RWPE2 (cell line): ENCODE measurements at regions not wholly inside any gene's neighbourhood (a gene's known extent, or its start where the extent isn't known, plus 50 kb on each side); places are given as distances from the start of the nearest gene placed in this dataset.
A peak's percentile ranks its signal among the peaks of the same experiment; 100 is the strongest.

Source experiments
- ATAC-seq: fragments of 200-7000 bp; cut with Tn5 transposase; 3 replicates; pipeline ENCODE4 v1.9.1; 2021; ENCODE audit warnings: low read depth
- DNase-seq: peaks from one replicate; pipeline ENCODE4 v3.0.0-alpha.2; 2020; ENCODE audit warnings: low spot score
- H3K27ac ChIP-seq: fragments of 450-650 bp; 2 replicates; pipeline ENCODE4 v1.5.1; 2017; ENCODE audit warnings: mild to moderate bottlenecking; ENCODE audit not compliant: poor library complexity, severe bottlenecking
- H3K27me3 ChIP-seq: fragments of 250-450 bp; sonication (Bioruptor Pico); 2 replicates; pipeline ENCODE4 v1.5.1; 2021; ENCODE audit warnings: mild to moderate bottlenecking, moderate library complexity; ENCODE audit not compliant: insufficient read depth, poor library complexity, severe bottlenecking
- H3K36me3 ChIP-seq: fragments of 250-450 bp; sonication (Bioruptor Pico); 2 replicates; pipeline ENCODE4 v1.5.1; 2020; ENCODE audit warnings: low read depth, mild to moderate bottlenecking, moderate library complexity
- H3K4me1 ChIP-seq: fragments of 250-450 bp; sonication (Bioruptor Pico); 2 replicates; pipeline ENCODE4 v1.5.1; 2021; ENCODE audit warnings: mild to moderate bottlenecking, moderate library complexity; ENCODE audit not compliant: insufficient read depth, poor library complexity, severe bottlenecking
- H3K4me3 ChIP-seq: fragments of 250-450 bp; sonication (Bioruptor Pico); 2 replicates; pipeline ENCODE4 v1.5.1; 2021; ENCODE audit warnings: mild to moderate bottlenecking, moderate library complexity; ENCODE audit not compliant: severe bottlenecking
- H3K9me3 ChIP-seq: fragments of 250-450 bp; sonication (Bioruptor Pico); 2 replicates; pipeline ENCODE4 v1.5.1; 2021; ENCODE audit warnings: mild to moderate bottlenecking, moderate library complexity; ENCODE audit not compliant: severe bottlenecking
- TF ChIP-seq, protein P1 (sequence below): fragments of 450-650 bp; IDR thresholded peaks from one replicate; pipeline ENCODE4 v1.5.1; 2017; ENCODE audit warnings: mild to moderate bottlenecking, moderate library complexity; ENCODE audit not compliant: poor library complexity, severe bottlenecking

DNA sequence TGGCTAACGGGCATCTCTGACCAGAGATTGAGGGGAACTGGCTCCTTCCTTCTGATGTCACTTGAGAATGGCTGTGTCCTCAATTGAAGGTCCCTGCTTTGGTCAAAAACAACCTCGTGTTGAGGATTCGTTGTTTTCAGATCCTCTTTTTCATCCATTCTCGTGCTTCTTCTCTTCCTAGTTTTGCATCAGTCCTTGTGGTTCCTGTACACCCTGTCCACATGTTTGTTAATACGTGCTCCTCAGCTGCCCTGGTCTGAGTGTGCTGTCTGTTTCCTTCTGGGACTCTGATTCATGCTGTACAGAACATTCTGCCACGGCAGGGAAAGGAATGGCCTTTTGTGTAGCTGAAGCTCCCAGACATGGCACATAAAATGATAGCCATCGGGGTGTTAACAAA is 863.2 kb upstream of the GOT2 start:
- DNase-seq, result no peak
- no peak overlapping the region for H3K27ac ChIP-seq

DNA sequence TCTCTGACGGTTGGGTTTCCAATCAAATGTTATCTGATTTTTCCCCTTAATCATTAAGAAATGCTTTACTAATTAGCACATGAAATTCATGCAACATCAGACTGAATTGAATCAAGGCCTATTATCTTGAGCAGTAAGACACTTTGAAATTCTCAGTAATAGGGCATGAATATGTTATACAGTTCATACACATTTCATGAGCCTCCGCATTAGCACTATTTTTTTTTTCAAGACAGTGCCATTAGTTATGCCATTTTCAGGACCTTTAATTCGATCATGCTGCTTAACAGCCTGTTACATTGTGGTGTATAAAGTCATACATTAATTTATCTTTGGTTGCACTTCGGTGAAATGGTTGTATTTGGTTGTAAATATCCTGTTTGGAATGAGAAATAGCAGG is 862.6 kb upstream of the GOT2 start:
- no peak overlapping the region for H3K27ac ChIP-seq
- no peaks in the 10 kb centered on the region for H3K9me3 ChIP-seq
- TF ChIP-seq, protein P1, sequence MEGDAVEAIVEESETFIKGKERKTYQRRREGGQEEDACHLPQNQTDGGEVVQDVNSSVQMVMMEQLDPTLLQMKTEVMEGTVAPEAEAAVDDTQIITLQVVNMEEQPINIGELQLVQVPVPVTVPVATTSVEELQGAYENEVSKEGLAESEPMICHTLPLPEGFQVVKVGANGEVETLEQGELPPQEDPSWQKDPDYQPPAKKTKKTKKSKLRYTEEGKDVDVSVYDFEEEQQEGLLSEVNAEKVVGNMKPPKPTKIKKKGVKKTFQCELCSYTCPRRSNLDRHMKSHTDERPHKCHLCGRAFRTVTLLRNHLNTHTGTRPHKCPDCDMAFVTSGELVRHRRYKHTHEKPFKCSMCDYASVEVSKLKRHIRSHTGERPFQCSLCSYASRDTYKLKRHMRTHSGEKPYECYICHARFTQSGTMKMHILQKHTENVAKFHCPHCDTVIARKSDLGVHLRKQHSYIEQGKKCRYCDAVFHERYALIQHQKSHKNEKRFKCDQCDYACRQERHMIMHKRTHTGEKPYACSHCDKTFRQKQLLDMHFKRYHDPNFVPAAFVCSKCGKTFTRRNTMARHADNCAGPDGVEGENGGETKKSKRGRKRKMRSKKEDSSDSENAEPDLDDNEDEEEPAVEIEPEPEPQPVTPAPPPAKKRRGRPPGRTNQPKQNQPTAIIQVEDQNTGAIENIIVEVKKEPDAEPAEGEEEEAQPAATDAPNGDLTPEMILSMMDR, result no peak
- H3K4me3 ChIP-seq, result no peak overlapping the region
- peaks cover 10% of the 10 kb centered on the region for H3K4me1 ChIP-seq
- ATAC-seq, result no peak
- no peaks in the 10 kb centered on the region for H3K36me3 ChIP-seq
- DNase-seq, result no peak
- H3K27me3 ChIP-seq, result no peaks in the 10 kb centered on the region

More for the DNA sequence above, 863.2 kb upstream of the GOT2 start:
- Histone ChIP-seq H3K9me3 (no peaks in the 10 kb centered on the region), H3K4me3 (no peak overlapping the region), H3K27me3 (no peaks in the 10 kb centered on the region), H3K4me1 (peaks cover 10% of the 10 kb centered on the region), H3K36me3 (no peaks in the 10 kb centered on the region)
- TF ChIP-seq, protein P1, result no peak
- ATAC-seq, result no peak

DNA sequence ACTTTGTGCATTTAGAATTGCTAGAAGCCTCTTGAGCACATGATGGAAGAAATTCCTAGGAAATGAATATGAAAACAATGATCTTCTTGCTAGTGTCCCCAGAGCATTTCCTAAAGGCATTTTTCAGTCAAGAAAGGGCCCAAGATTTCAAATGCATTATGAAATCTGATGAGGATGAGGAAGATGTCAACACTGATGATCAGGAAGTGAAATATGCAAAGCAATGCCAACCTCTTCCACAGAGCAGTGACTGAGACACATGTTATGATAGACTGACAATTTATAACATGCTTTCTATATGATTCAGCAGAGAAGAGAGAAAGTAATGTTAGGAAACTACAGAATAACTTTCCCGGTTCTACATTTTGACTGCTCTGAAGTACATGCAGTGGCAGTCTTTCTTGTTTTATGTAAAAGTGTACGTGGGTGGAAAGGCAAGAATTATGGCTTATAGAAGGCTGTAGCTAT is 859.1 kb upstream of the GOT2 start:
- ATAC-seq (peak; percentile 94), DNase-seq (no peak)
- Histone ChIP-seq H3K4me1 (peaks cover 10% of the 10 kb centered on the region), H3K4me3 (no peak overlapping the region), H3K27me3 (no peaks in the 10 kb centered on the region), H3K9me3 (no peaks in the 10 kb centered on the region), H3K27ac (peak overlapping the region; percentile 51), H3K36me3 (no peaks in the 10 kb centered on the region)
- TF ChIP-seq, protein P1, result no peak

DNA sequence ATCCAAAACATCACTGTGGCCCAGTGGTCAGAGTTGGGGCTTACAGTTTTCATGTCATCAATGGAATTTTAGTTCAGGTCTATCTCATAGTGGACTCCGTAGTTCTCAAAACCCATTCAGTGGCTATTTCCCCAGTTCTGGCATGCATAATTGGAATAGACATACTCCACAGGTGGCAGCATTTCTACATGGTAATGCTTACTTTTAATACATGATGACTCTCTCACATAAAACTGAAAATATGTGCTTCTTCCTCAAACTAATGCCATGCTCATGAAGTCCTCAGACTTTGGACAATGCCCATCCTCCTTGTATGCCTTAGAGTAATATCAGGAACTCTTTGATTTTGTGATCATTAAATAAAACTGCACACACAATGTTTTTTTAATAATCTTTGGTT is 857.4 kb upstream of the GOT2 start:
- Histone ChIP-seq H3K4me1 (peaks cover 10% of the 10 kb centered on the region), H3K27ac (no peak overlapping the region), H3K36me3 (no peaks in the 10 kb centered on the region), H3K4me3 (no peak overlapping the region), H3K9me3 (no peaks in the 10 kb centered on the region), H3K27me3 (no peaks in the 10 kb centered on the region)
- no peak for DNase-seq
- ATAC-seq, result no peak
- TF ChIP-seq, protein P1, result no peak

DNA sequence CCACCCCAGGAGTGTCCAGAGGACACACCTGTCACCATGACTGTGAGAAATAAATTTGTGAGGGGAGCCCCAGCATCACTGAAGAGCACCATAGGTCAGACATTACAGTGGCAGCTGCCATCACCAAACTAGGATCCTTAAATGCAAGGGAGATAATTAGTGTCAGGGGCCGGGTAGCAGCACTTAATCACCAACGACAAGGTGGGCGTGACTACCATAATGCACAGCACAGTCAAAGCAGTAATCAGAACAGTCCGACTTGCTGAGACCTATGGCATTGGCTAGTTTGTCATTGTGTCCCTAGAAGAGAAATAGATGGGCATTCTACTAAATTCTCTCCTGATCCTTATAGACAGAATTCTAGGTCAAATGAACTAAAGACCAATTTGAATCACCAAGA is 856.7 kb upstream of the GOT2 start:
- no peak overlapping the region for H3K27ac ChIP-seq

More for the DNA sequence above, 856.7 kb upstream of the GOT2 start:
- Histone ChIP-seq H3K4me1 (peaks cover 10% of the 10 kb centered on the region), H3K9me3 (no peaks in the 10 kb centered on the region), H3K27me3 (no peaks in the 10 kb centered on the region), H3K36me3 (no peaks in the 10 kb centered on the region), H3K4me3 (no peak overlapping the region)
- ATAC-seq (no peak), DNase-seq (no peak)
- TF ChIP-seq, protein P1, result no peak
